Neural cell (in vitro differentiated cells): ENCODE measurements at regions not wholly inside any gene's neighbourhood (a gene's known extent, or its start where the extent isn't known, plus 50 kb on each side); places are given as distances from the start of the nearest gene placed in this dataset.

ENCODE experiments used
- H2AFZ ChIP-seq: fragments of 200-600, 300-800 bp; sonication (generic), shearing (Covaris generic); 2 replicates; pipeline ENCODE4 v1.6.0; 2014; ENCODE audit warnings: low read depth, mild to moderate bottlenecking, antibody characterized with exemption, low read length, moderate library complexity
- H3F3A ChIP-seq: fragments of 200-600 bp; shearing (Covaris generic); 2 replicates; pipeline ENCODE4 v1.6.1; 2016; ENCODE audit warnings: mild to moderate bottlenecking, moderate library complexity, mixed read lengths, antibody characterized with exemption, low read length; ENCODE audit not compliant: insufficient read depth, poor library complexity, severe bottlenecking
- H3K27ac ChIP-seq: fragments of 200-600, 300-800 bp; sonication (generic), shearing (Covaris generic); 2 replicates; pipeline ENCODE4 v1.5.1; 2014; ENCODE audit warnings: mild to moderate bottlenecking, low read length, moderate library complexity
- H3K27me3 ChIP-seq: fragments of 300-800, 200-600 bp; sonication (generic), shearing (Covaris generic); 2 replicates; pipeline ENCODE4 v1.6.0; 2014; ENCODE audit warnings: mild to moderate bottlenecking, low read depth, low read length, moderate library complexity; ENCODE audit not compliant: insufficient read depth
- H3K36me3 ChIP-seq: fragments of 300-800, 200-600 bp; sonication (generic), shearing (Covaris generic); 2 replicates; pipeline ENCODE4 v1.5.1; 2014; ENCODE audit warnings: mild to moderate bottlenecking, antibody characterized with exemption, low read length, moderate library complexity; ENCODE audit not compliant: insufficient read depth
- H3K4me2 ChIP-seq: fragments of 300-800, 200-600 bp; sonication (generic), shearing (Covaris generic); 2 replicates; pipeline ENCODE4 v1.6.0; 2014; ENCODE audit warnings: mild to moderate bottlenecking, low read length
- H3K4me3 ChIP-seq: fragments of 300-800, 200-600 bp; sonication (generic), shearing (Covaris generic); 2 replicates; pipeline ENCODE4 v1.5.1; 2014; ENCODE audit warnings: mild to moderate bottlenecking, low read length, moderate library complexity
- H3K79me2 ChIP-seq: fragments of 200-600 bp; shearing (Covaris generic); replicated peaks from 2 replicates; pipeline ENCODE4 v1.6.0; 2014; ENCODE audit warnings: mild to moderate bottlenecking, low read length, moderate library complexity; ENCODE audit not compliant: insufficient read depth
- H3K9ac ChIP-seq: fragments of 300-800, 200-600 bp; sonication (generic), shearing (Covaris generic); 2 replicates; pipeline ENCODE4 v1.6.1; 2016; ENCODE audit warnings: mild to moderate bottlenecking, low read length, mixed read lengths
- H3K9me2 ChIP-seq: fragments of 200-600 bp; shearing (Covaris generic); 2 replicates; pipeline ENCODE4 v1.6.1; 2016; ENCODE audit warnings: mild to moderate bottlenecking, low read length, mixed read lengths; ENCODE audit not compliant: insufficient read depth
- H3K9me3 ChIP-seq: fragments of 200-600, 300-800 bp; sonication (generic), shearing (Covaris generic); 2 replicates; pipeline ENCODE4 v1.6.1; 2016; ENCODE audit warnings: mild to moderate bottlenecking, mixed run types, low read length, moderate library complexity, mixed read lengths
- H4K20me1 ChIP-seq: fragments of 200-600 bp; shearing (Covaris generic); 2 replicates; pipeline ENCODE4 v1.6.1; 2016; ENCODE audit warnings: mild to moderate bottlenecking, mixed run types; ENCODE audit not compliant: insufficient read depth
- CTCF ChIP-seq: fragments of 450-650 bp; IDR thresholded peaks from 2 replicates; pipeline ENCODE4 v1.5.1; 2014; ENCODE audit warnings: antibody characterized with exemption, mild to moderate bottlenecking, moderate library complexity; ENCODE audit not compliant: poor library complexity, severe bottlenecking
- EP300 ChIP-seq: fragments of 450-650 bp; conservative IDR thresholded peaks from 2 replicates; pipeline ENCODE4 v1.6.1; 2014; ENCODE audit warnings: antibody characterized with exemption, mild to moderate bottlenecking, moderate library complexity; ENCODE audit not compliant: poor library complexity, severe bottlenecking
- EZH2 ChIP-seq: fragments of 200-600, 300-800 bp; shearing (Covaris generic), sonication (generic); IDR thresholded peaks from 2 replicates; pipeline ENCODE4 v1.6.1; 2014; ENCODE audit warnings: antibody characterized with exemption, low read length, borderline replicate concordance, mild to moderate bottlenecking; ENCODE audit not compliant: insufficient read depth, poor library complexity, severe bottlenecking
- MXI1 ChIP-seq: fragments of 450-650 bp; conservative IDR thresholded peaks from 2 replicates; pipeline ENCODE4 v1.6.1; 2014; ENCODE audit warnings: antibody characterized with exemption, mild to moderate bottlenecking; ENCODE audit not compliant: poor library complexity, severe bottlenecking
- POLR2AphosphoS5 ChIP-seq: IDR thresholded peaks from 2 replicates; pipeline ENCODE4 v1.6.1; 2012
- RAD21 ChIP-seq: fragments of 450-650 bp; conservative IDR thresholded peaks from 2 replicates; pipeline ENCODE4 v1.6.1; 2014; ENCODE audit warnings: antibody characterized with exemption, mild to moderate bottlenecking, moderate library complexity
- REST ChIP-seq: IDR thresholded peaks from 2 replicates; pipeline ENCODE4 v1.6.1; 2012; ENCODE audit warnings: borderline replicate concordance
- SMC3 ChIP-seq: fragments of 450-650 bp; conservative IDR thresholded peaks from 2 replicates; pipeline ENCODE4 v1.6.1; 2014; ENCODE audit warnings: antibody characterized with exemption, mild to moderate bottlenecking, moderate library complexity; ENCODE audit not compliant: poor library complexity
- TAF1 ChIP-seq: IDR thresholded peaks from 2 replicates; pipeline ENCODE4 v1.6.1; 2012; ENCODE audit warnings: low read depth

GRCh38 chr4:108359986-108360681 lies 191.4 kb upstream of the LEF1 start:
- H2AFZ ChIP-seq = no peak overlapping the region
- H3K27me3 ChIP-seq = no peaks in the 10 kb centered on the region
- no peaks in the 10 kb centered on the region for H3F3A ChIP-seq
- H4K20me1 ChIP-seq = no peaks in the 10 kb centered on the region
- H3K27ac ChIP-seq = no peak overlapping the region
- H3K79me2 ChIP-seq = no peaks in the 10 kb centered on the region
- H3K36me3 ChIP-seq = no peaks in the 10 kb centered on the region
- H3K9ac ChIP-seq = no peak overlapping the region
- H3K9me3 ChIP-seq = no peaks in the 10 kb centered on the region
- no peak overlapping the region for H3K4me3 ChIP-seq
- H3K4me2 ChIP-seq = no peak overlapping the region
- H3K9me2 ChIP-seq = no peaks in the 10 kb centered on the region
- TF ChIP-seq EP300 = no peak
- no peak for TF ChIP-seq TAF1
- TF ChIP-seq POLR2AphosphoS5 = no peak
- TF ChIP-seq CTCF = no peak
- TF ChIP-seq EZH2 = no peak

DNA sequence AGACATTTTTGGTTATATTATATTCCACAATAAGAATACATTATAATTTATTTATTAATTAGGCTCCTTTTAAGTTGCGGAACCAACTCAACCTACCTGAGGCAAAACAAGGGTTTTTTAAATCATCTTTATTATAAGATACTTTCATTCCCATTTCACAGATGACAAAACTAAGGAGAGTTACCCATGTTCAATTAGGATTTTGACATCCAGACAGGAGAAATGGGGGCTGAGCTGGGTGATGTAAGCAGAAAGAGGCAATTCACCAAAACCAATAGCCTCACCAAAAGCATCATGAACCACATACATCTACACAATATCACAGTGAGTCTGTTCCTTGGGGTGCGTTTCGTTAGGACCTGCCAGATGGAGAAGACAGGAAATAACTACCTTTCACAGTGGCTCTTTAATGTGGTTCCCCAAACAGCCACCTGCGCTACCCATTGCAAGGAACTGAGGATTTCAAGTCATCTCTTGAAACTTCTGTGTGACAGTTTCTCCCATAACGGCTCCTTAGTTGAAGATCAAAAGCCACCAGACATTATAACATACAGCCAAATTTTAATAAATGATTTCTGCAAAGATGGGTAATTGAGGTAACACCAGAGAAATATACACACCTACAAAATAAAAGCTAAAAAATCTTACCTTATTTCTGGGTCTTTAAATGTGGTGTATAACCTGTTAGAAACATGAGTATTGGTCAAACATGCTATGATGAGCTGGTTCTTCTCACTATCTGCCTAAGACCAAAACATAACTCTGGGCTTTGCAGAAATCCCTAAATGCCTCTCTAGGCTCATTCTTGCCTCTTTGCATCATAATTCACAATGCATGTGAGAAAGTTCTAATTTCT lies 190.6 kb upstream of the LEF1 start:
- Histone ChIP-seq H4K20me1 (no peaks in the 10 kb centered on the region), H3K27ac (no peak overlapping the region), H3K36me3 (no peaks in the 10 kb centered on the region), H3K27me3 (no peaks in the 10 kb centered on the region), H2AFZ (no peak overlapping the region), H3K9me3 (no peaks in the 10 kb centered on the region), H3F3A (no peaks in the 10 kb centered on the region), H3K79me2 (no peaks in the 10 kb centered on the region), H3K4me3 (no peak overlapping the region), H3K9me2 (no peaks in the 10 kb centered on the region), H3K9ac (no peak overlapping the region), H3K4me2 (no peak overlapping the region)
- TF ChIP-seq POLR2AphosphoS5 = no peak
- TF ChIP-seq SMC3 = no peak
- TF ChIP-seq TAF1 = no peak
- TF ChIP-seq RAD21 = no peak
- TF ChIP-seq REST = no peak
- TF ChIP-seq CTCF = no peak
- TF ChIP-seq EZH2 = no peak
- TF ChIP-seq EP300 = no peak
- TF ChIP-seq MXI1 = no peak
